ENCODE measurements at regions not wholly inside any gene's neighbourhood (a gene's known extent, or its start where the extent isn't known, plus 50 kb on each side); places are given as distances from the start of the nearest gene placed in this dataset.
"Not testable (repeated sequence)": the region's sequence is repeated elsewhere in the genome, so short reads cannot be mapped to it uniquely, and the experiment has no call there.

DNA sequence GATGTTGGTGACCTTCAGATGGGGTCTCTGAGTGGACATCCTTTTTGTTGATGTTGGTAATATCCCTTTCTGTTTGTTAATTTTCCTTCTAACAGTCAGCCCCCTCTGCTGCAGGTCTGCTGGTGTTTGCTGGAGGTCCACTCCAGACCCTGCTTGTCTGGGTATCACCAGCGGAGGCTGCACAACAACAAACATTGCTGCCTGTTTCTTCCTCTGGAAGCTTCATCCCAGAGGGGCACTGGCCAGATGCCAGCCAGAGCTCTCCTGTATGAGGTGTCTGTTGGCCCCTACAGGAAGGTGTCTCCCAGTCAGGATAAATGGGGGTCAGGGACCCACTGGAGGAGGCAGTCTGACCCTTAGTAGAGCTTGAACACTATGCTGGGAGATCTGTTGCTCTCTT is 60.6 kb upstream of the IRAK1BP1 start:
- TF ChIP-seq, protein P1, sequence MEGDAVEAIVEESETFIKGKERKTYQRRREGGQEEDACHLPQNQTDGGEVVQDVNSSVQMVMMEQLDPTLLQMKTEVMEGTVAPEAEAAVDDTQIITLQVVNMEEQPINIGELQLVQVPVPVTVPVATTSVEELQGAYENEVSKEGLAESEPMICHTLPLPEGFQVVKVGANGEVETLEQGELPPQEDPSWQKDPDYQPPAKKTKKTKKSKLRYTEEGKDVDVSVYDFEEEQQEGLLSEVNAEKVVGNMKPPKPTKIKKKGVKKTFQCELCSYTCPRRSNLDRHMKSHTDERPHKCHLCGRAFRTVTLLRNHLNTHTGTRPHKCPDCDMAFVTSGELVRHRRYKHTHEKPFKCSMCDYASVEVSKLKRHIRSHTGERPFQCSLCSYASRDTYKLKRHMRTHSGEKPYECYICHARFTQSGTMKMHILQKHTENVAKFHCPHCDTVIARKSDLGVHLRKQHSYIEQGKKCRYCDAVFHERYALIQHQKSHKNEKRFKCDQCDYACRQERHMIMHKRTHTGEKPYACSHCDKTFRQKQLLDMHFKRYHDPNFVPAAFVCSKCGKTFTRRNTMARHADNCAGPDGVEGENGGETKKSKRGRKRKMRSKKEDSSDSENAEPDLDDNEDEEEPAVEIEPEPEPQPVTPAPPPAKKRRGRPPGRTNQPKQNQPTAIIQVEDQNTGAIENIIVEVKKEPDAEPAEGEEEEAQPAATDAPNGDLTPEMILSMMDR (IDR thresholded peaks at IDR 0.05) = not testable (repeated sequence)
- not testable (repeated sequence) for TF ChIP-seq POLR2AphosphoS5, POLR2A, EP300 (IDR thresholded peaks at IDR 0.05)

Measured in suprapubic skin (tissue), 4 donors.